Nephron (organoid): ENCODE measurements at regions not wholly inside any gene's neighbourhood (a gene's known extent, or its start where the extent isn't known, plus 50 kb on each side); places are given as distances from the start of the nearest gene placed in this dataset.

Experiments used
- H3K27ac Mint-ChIP-seq, 3 experiments: 2 replicates each; pipeline ENCODE4 v1.8.0; 2020; ENCODE audit warnings: mixed read lengths in 3 of 3, mild to moderate bottlenecking in 2 of 3, moderate library complexity in 1 of 3
- H3K27me3 Mint-ChIP-seq: 2 replicates; pipeline ENCODE4 v1.8.0; 2021; ENCODE audit warnings: low read depth, mild to moderate bottlenecking, moderate library complexity, mixed read lengths
- H3K36me3 Mint-ChIP-seq: 2 replicates; pipeline ENCODE4 v1.8.0; 2020; ENCODE audit warnings: low read depth, mixed read lengths
- H3K4me1 Mint-ChIP-seq: 2 replicates; pipeline ENCODE4 v1.8.0; 2020; ENCODE audit warnings: mixed read lengths
- H3K4me3 Mint-ChIP-seq, 3 experiments: 2 replicates each; pipeline ENCODE4 v1.8.0; 2020; ENCODE audit warnings: mild to moderate bottlenecking in 3 of 3, mixed read lengths in 3 of 3, moderate library complexity in 2 of 3
- H3K9me3 Mint-ChIP-seq: 2 replicates; pipeline ENCODE4 v1.8.0; 2020; ENCODE audit warnings: mixed read lengths
- TF ChIP-seq, protein P1 (sequence below), 3 experiments: fragments of 200-600 bp; sonication (generic); IDR thresholded peaks; one replicate each; pipeline ENCODE4 v1.5.0; 2021; ENCODE audit warnings: antibody characterized with exemption in 3 of 3; ENCODE audit not compliant: unreplicated experiment in 3 of 3

DNA sequence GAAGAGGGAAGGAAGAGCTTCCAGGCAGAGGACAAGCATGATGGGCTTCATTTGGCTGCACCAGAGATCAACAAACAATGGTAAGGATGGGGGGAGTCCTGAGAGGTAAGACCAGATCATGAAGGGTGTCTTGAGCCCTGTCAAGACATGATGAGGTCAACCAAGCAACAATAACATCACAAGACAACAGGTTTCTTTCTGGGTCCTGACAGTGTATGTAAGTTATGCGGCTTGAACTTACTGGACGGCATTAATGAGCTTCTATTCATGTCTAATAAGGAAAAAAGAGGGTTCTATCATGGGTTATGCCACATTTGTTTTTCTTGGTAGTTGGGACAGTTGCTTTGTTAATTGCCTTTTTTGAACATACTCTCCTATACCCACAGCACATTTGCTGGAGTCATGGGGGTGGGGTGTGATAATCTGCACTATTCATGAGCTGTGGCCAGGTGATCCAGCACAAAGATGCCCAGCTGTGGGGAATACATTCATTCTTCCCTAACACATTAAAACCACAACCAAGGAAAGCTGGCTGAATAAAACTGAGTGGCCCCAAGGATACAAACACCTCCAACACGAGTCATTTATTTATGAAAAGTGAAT lies 168.8 kb upstream of the KLF14 start:
- TF ChIP-seq, protein P1, sequence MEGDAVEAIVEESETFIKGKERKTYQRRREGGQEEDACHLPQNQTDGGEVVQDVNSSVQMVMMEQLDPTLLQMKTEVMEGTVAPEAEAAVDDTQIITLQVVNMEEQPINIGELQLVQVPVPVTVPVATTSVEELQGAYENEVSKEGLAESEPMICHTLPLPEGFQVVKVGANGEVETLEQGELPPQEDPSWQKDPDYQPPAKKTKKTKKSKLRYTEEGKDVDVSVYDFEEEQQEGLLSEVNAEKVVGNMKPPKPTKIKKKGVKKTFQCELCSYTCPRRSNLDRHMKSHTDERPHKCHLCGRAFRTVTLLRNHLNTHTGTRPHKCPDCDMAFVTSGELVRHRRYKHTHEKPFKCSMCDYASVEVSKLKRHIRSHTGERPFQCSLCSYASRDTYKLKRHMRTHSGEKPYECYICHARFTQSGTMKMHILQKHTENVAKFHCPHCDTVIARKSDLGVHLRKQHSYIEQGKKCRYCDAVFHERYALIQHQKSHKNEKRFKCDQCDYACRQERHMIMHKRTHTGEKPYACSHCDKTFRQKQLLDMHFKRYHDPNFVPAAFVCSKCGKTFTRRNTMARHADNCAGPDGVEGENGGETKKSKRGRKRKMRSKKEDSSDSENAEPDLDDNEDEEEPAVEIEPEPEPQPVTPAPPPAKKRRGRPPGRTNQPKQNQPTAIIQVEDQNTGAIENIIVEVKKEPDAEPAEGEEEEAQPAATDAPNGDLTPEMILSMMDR (IDR thresholded peaks at IDR 0.05; ENCODE audit: unreplicated experiment in 3 of 3) = no peak
- Mint-ChIP-seq H3K27me3 (peaks cover 4% of the 10 kb centered on the region), H3K36me3 (peaks cover 5% of the 10 kb centered on the region), H3K27ac (no peak overlapping the region), H3K4me3 (no peak overlapping the region), H3K9me3 (peaks cover 2% of the 10 kb centered on the region), H3K4me1 (peaks cover 17% of the 10 kb centered on the region)

DNA sequence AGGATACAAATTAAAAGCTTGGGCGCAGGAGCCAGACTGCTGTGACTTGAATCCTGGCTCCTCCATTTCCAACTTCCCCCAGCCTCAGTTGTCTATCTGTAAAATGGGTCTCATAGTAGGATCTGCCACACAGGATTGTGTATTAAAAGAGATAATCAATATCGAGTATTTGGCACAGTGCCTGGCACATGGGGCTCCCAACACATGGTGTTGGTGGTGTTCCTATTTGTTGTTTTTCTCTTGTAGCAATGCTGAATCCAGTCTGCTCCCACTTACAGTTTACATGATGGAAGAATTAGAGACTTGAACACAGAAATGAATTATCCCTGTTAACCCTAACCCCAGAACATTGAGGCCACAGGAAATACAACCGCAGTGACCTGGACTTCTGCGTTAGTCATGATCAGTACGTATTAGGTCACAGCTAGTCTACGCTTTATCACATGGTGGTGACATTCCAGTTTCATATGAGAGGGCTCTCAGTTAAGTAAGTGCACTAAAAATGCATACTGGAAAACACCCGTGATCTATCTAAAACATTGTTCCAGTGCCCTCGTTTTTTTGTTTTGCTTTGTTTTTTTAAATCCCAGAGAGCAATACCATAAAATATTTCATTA lies 169.5 kb upstream of the KLF14 start:
- TF ChIP-seq, protein P1 (IDR thresholded peaks at IDR 0.05; ENCODE audit: unreplicated experiment in 3 of 3) = no peak
- Mint-ChIP-seq H3K36me3 (peaks cover 5% of the 10 kb centered on the region), H3K4me3 (no peak overlapping the region), H3K27ac (peak overlapping the region in 2 of 3 experiments; percentile 8 to 44), H3K9me3 (peaks cover 2% of the 10 kb centered on the region), H3K4me1 (peaks cover 17% of the 10 kb centered on the region), H3K27me3 (peaks cover 4% of the 10 kb centered on the region)

DNA sequence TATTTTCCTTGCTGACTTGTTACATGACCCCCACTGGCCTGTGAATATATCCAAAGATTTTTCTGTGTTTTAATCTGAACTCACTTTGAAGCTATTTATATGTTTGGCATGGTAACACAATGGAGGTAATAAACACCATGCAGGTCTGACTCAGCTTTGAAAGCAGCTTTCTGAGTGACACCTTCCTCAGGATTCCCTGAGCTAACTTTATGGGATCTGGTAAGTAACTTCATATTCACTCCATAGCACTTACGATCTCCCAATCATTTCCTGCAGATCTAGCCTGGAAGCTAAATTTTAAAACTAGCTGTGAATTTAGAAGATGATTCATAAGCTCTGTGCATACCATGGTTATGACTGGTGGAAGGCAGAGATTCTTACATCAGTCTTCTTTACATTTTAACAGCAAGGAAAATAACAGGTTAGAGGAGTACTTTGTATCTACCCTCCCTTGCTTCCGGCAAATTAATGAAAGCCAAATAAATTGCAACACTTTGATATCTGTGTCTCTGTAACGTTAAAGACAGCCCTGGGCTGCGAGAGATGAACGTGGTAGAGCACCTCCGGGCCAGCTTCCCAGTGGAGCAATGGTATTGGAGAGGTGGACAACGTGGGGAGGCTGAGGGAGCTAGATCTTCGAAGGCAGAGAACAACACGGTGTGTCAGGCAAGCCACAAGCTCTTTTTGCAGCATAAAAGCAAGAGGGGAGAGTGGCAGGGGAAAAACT lies 170.2 kb upstream of the KLF14 start:
- TF ChIP-seq, protein P1 (IDR thresholded peaks at IDR 0.05; ENCODE audit: unreplicated experiment in 3 of 3) = no peak
- peaks cover under 1% of the 10 kb centered on the region for H3K9me3 Mint-ChIP-seq
- peaks cover 17% of the 10 kb centered on the region for H3K4me1 Mint-ChIP-seq
- peaks cover 4% of the 10 kb centered on the region for H3K27me3 Mint-ChIP-seq
- peaks cover 5% of the 10 kb centered on the region for H3K36me3 Mint-ChIP-seq
- H3K4me3 Mint-ChIP-seq = no peak overlapping the region
- H3K27ac Mint-ChIP-seq = peak overlapping the region; percentile 8 to 44 (median 10)

DNA sequence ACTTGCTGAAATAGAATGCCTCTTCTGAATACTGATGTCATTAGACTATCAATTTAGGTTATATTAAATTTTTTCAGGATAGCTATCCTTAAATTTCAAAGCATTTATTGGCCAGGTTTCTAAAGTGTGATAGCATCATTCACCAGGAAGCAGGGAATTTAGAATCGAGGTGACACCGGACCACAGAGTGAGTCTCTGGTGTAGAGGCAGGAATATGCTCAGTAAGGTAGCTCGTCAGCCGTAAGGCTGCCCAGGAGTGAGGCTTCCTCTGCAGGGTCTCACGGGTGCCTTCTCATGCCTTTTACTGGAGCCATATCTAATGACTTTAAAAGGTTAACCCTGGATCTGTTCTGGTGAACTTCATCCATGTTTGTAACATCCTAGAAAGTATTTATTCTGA lies 170.8 kb upstream of the KLF14 start:
- TF ChIP-seq, protein P1 (IDR thresholded peaks at IDR 0.05; ENCODE audit: unreplicated experiment in 3 of 3) = no peak
- no peaks in the 10 kb centered on the region for H3K9me3 Mint-ChIP-seq
- peak overlapping the region in 1 of 3 experiments; percentile 8 for H3K27ac Mint-ChIP-seq

DNA sequence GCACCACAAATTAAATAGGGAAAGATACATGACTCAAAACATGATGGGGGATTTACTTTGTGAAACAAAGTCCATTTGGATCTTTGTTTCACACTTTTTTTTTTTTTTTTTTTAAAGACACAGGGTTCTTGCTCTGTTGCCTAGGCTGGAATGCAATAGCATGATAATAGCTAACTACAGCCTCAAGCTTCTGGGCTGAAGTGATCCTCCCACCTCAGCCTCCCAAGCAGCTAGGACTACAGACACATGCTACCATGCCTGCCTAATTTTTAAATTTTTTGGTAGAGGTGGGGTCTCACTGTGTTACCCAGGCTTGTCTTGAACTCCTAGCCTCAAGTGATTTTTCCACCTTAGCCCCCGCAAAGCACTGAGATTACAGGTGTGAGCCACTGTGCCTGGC lies 172.6 kb upstream of the KLF14 start:
- Mint-ChIP-seq H3K27ac (no peak overlapping the region), H3K27me3 (peaks cover 4% of the 10 kb centered on the region), H3K9me3 (no peaks in the 10 kb centered on the region), H3K36me3 (no peaks in the 10 kb centered on the region), H3K4me3 (no peak overlapping the region), H3K4me1 (peaks cover 7% of the 10 kb centered on the region)
- TF ChIP-seq, protein P1 (IDR thresholded peaks at IDR 0.05; ENCODE audit: unreplicated experiment in 3 of 3) = no peak

More for the DNA sequence above, 170.8 kb upstream of the KLF14 start:
- Mint-ChIP-seq H3K27me3 (peaks cover 4% of the 10 kb centered on the region), H3K4me3 (no peak overlapping the region), H3K36me3 (peaks cover 2% of the 10 kb centered on the region), H3K4me1 (peaks cover 13% of the 10 kb centered on the region)
